ENCODE measurements at regions not wholly inside any gene's neighbourhood (a gene's known extent, or its start where the extent isn't known, plus 50 kb on each side); places are given as distances from the start of the nearest gene placed in this dataset.

GRCh38 chr16:35450648-35451047 lies 1991.2 kb downstream of the TP53TG3F start:
- no peak for ATAC-seq (ENCODE audit: low FRiP score in 2 of 2)
- Histone ChIP-seq H3K9me3 (peaks cover 0 to 50% (median 6%) of the 10 kb centered on the region in 4 donors), H3K4me3 (no peak overlapping the region), H3K4me1 (no peaks in the 10 kb centered on the region), H3K36me3 (no peaks in the 10 kb centered on the region), H3K27ac (no peak overlapping the region), H3K27me3 (no peaks in the 10 kb centered on the region)
- no peak for DNase-seq
- TF ChIP-seq CTCF (IDR thresholded peaks at IDR 0.05) (no peak), EP300 (IDR thresholded peaks at IDR 0.05) (no peak), POLR2A (IDR thresholded peaks at IDR 0.05) (no peak), POLR2AphosphoS5 (IDR thresholded peaks at IDR 0.05) (no peak)
- WGBS, 2 donors = 80% methylated on average over 2 of the region's 2 CpGs

GRCh38 chr16:35452471-35452870 lies 1993.1 kb downstream of the TP53TG3F start:
- no peak for ATAC-seq (ENCODE audit: low FRiP score in 2 of 2)
- peaks cover 0 to 43% (median 0%) of the 10 kb centered on the region in 4 donors for H3K9me3 ChIP-seq
- no peak overlapping the region for H3K4me3 ChIP-seq
- H3K27ac ChIP-seq = no peak overlapping the region
- peak in 1 of 2 donors; percentile 50 for DNase-seq
- 77 to 80% methylated on average over 13 of the region's 13 CpGs for WGBS, 2 donors
- TF ChIP-seq POLR2A (IDR thresholded peaks at IDR 0.05) (no peak), CTCF (IDR thresholded peaks at IDR 0.05) (no peak), EP300 (IDR thresholded peaks at IDR 0.05) (no peak), POLR2AphosphoS5 (IDR thresholded peaks at IDR 0.05) (no peak)
- H3K27me3 ChIP-seq = no peaks in the 10 kb centered on the region
- H3K36me3 ChIP-seq = no peaks in the 10 kb centered on the region
- no peaks in the 10 kb centered on the region for H3K4me1 ChIP-seq

- Histone ChIP-seq H3K27ac (no peak overlapping the region), H3K4me3 (no peak overlapping the region), H3K9me3 (peaks cover 0 to 12% (median 0%) of the 10 kb centered on the region in 4 donors), H3K27me3 (no peaks in the 10 kb centered on the region), H3K36me3 (no peaks in the 10 kb centered on the region), H3K4me1 (no peaks in the 10 kb centered on the region)
- ATAC-seq (ENCODE audit: low FRiP score in 2 of 2) (no peak), DNase-seq (no peak)
- TF ChIP-seq POLR2A (IDR thresholded peaks at IDR 0.05) = no peak
- TF ChIP-seq CTCF (IDR thresholded peaks at IDR 0.05) = no peak
- no peak for TF ChIP-seq EP300 (IDR thresholded peaks at IDR 0.05)
- TF ChIP-seq POLR2AphosphoS5 (IDR thresholded peaks at IDR 0.05) = no peak
- 18 to 24% methylated on average over 1 of the region's 1 CpG for WGBS, 2 donors
Measured at GRCh38 chr16:35463358-35463757, 2003.9 kb downstream of the TP53TG3F start.

GRCh38 chr16:35480361-35480760 lies 2020.9 kb downstream of the TP53TG3F start:
- no peaks in the 10 kb centered on the region for H3K27me3 ChIP-seq
- H3K4me1 ChIP-seq = no peaks in the 10 kb centered on the region
- no peak for TF ChIP-seq EP300 (IDR thresholded peaks at IDR 0.05)
- TF ChIP-seq POLR2AphosphoS5 (IDR thresholded peaks at IDR 0.05) = no peak
- no peak for TF ChIP-seq POLR2A (IDR thresholded peaks at IDR 0.05)
- TF ChIP-seq CTCF (IDR thresholded peaks at IDR 0.05) = no peak
- DNase-seq = no peak
- WGBS, 2 donors = 11 to 19% methylated on average over 1 of the region's 1 CpG
- no peak for ATAC-seq (ENCODE audit: low FRiP score in 2 of 2)
- H3K27ac ChIP-seq = no peak overlapping the region
- H3K9me3 ChIP-seq = no peaks in the 10 kb centered on the region
- no peaks in the 10 kb centered on the region for H3K36me3 ChIP-seq
- H3K4me3 ChIP-seq = no peak overlapping the region

- Histone ChIP-seq H3K27ac (no peak overlapping the region), H3K9me3 (peaks cover 0 to 4% (median 0%) of the 10 kb centered on the region in 4 donors), H3K4me1 (no peaks in the 10 kb centered on the region), H3K27me3 (no peaks in the 10 kb centered on the region), H3K4me3 (no peak overlapping the region), H3K36me3 (no peaks in the 10 kb centered on the region)
- DNase-seq = no peak
- no peak for ATAC-seq (ENCODE audit: low FRiP score in 2 of 2)
- TF ChIP-seq CTCF (IDR thresholded peaks at IDR 0.05) (no peak), POLR2A (IDR thresholded peaks at IDR 0.05) (no peak), POLR2AphosphoS5 (IDR thresholded peaks at IDR 0.05) (no peak), EP300 (IDR thresholded peaks at IDR 0.05) (no peak)
Measured at GRCh38 chr16:35480988-35481387, 2021.6 kb downstream of the TP53TG3F start.
